GM12873 (cell line): ENCODE measurements at regions not wholly inside any gene's neighbourhood (a gene's known extent, or its start where the extent isn't known, plus 50 kb on each side); places are given as distances from the start of the nearest gene placed in this dataset.

Source experiments
- TF ChIP-seq, protein P1 (sequence below): IDR thresholded peaks from 2 replicates; pipeline ENCODE4 v1.5.1; 2012; ENCODE audit warnings: low read depth, mild to moderate bottlenecking, moderate library complexity, low read length, control low read depth; ENCODE audit not compliant: insufficient read depth; ENCODE audit errors: missing control alignments

DNA sequence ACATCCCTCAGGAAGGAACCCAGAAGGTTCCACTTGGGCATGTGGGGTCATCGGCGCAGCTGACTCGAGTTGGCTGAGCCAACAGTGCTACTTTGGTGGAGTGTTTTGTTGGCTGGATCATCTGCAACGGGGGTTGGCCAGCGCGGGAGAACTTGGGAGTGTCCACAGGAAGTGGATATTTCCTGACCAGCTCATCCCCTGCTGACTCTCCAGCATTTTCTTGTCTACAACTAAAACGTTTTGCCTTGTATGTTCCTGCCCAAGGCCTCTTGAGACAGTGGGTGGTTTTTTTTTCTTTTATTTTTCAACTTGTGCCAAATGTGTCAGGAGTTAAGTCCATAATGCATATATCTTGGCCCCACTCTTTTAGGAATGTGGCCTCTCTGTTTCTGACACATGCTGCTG is 208.6 kb downstream of the ZNF365 start:
- TF ChIP-seq, protein P1, sequence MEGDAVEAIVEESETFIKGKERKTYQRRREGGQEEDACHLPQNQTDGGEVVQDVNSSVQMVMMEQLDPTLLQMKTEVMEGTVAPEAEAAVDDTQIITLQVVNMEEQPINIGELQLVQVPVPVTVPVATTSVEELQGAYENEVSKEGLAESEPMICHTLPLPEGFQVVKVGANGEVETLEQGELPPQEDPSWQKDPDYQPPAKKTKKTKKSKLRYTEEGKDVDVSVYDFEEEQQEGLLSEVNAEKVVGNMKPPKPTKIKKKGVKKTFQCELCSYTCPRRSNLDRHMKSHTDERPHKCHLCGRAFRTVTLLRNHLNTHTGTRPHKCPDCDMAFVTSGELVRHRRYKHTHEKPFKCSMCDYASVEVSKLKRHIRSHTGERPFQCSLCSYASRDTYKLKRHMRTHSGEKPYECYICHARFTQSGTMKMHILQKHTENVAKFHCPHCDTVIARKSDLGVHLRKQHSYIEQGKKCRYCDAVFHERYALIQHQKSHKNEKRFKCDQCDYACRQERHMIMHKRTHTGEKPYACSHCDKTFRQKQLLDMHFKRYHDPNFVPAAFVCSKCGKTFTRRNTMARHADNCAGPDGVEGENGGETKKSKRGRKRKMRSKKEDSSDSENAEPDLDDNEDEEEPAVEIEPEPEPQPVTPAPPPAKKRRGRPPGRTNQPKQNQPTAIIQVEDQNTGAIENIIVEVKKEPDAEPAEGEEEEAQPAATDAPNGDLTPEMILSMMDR: no peak

GRCh38 chr10:62583876-62584615 is 209.9 kb downstream of the ZNF365 start:
- TF ChIP-seq, protein P1: no peak

GRCh38 chr10:62584731-62585130 is 210.6 kb downstream of the ZNF365 start:
- TF ChIP-seq, protein P1: no peak

DNA sequence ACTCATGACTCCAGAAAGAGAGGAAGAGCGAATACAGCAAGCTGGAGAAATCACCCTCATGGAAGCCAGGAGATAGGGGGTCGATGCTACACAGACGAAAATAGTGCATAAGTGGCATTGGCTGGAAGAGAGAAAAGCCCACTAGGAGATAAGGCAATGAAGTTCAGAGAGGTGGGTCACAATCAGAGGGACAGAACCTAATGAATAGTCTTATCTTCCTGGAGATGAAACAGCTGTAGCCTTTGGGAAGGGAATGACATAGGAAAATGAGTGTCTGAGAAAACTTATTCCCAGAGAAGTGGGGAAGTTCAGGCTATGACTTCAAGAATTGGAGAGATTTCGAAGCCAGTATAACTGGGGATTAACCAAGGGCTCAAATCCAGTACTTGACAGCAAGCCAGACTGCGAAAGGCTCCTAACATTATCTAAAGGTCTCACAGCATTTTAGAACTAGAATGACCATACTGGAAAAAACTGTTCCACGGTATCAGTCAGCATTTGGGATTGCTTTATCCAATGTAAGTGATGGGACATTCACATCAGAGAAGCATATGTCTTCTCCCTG is 211.1 kb downstream of the ZNF365 start:
- TF ChIP-seq, protein P1: no peak

DNA sequence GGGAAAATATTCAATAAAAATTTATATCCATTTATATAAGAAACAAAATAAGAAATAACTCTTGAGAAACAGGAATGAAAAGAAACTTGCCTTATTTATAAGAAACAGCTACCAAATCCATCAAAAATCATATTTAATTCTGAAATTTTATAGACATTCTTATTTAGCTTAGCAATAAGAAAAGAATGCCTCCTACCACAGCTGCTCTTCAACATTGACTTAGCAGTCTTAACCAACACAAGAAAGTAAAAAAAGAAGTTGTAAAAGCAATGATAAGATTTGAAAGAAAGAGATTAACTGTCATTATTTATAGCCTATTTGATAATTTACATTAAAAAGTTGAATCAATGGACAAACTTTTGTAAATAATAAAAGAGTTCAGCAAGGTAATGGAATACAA is 212.8 kb downstream of the ZNF365 start:
- TF ChIP-seq, protein P1: no peak

- TF ChIP-seq, protein P1: no peak
These were observed 213.9 kb downstream of the ZNF365 start for GRCh38 chr10:62588116-62588515.

DNA sequence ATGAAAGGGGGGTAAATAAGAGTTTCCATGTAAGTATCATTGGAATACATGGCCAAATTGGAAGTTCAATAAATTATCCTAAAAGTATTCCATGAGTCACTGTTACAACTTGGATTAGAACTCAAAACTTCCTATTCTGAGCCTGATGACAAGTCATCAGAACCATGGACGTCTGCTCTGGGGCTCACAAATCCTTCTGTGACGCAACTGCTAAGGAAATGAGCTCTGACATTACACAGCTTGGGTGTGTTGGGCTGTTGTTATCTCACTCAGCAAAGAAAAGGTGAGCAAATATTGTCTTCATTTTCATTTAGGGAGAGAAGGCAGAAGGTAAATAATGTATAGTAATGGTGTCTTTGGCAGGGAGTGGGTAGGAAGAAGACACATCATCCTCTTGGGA is 214.8 kb upstream of the ADO start:
- TF ChIP-seq, protein P1: no peak
